NCI-H2196 treated with DMSO at 0.1 percent for 48 hours (cell line): ENCODE measurements at regions not wholly inside any gene's neighbourhood (a gene's known extent, or its start where the extent isn't known, plus 50 kb on each side); places are given as distances from the start of the nearest gene placed in this dataset.
"Not testable (repeated sequence)": the region's sequence is repeated elsewhere in the genome, so short reads cannot be mapped to it uniquely, and the experiment has no call there.

Source experiments
- DNase-seq: peaks from one replicate; lab custom pipeline; 2025; ENCODE audit not compliant: unreplicated experiment; lab: John Stamatoyannopoulos, UW

- DNase-seq = no peak
Observed at GRCh38 chr2:207321514-207321913, 155.8 kb upstream of the KLF7 start.

DNA sequence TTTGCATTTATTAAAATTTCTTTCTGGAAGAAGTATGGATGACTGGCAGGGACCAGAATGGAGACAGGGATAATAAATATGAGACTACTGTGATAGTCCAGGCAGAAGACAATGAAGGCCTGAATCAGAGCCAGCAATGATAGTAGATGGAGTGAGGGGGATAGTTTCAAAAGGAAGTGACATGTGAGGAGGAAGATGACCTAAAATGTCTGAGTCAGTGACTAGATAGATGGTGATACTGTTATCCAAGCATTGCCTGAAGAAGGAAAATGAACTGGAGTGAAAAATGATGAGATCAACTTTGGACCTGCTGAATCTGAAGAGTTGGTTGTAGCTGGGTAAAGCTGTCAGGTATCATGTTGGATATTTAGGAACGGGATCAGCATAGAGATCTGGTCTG is 158.3 kb upstream of the KLF7 start:
- no peak for DNase-seq

DNA sequence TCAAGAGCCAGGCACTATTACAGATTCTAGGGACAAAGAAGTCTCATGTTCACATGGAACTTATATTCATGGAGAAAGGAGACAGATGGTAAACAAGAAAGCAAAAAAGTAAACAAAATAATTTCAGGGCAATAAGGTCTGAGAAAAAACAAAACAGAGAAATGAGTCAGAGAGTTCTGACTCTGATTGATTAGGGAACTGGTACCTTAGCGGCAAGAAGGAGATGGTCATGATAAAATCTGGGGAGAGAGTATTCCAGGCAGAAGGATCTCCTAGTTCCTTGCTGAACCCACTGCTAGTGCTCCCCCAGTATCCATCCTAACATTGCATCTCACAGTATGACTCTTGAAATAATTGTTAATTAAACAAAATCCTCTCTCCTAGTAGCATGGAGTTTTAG is 161.8 kb upstream of the KLF7 start:
- DNase-seq = no peak

- DNase-seq = no peak
Observed at GRCh38 chr2:207328944-207329386, 163.2 kb upstream of the KLF7 start.

- DNase-seq = no peak
Observed at GRCh38 chr2:207330912-207331311, 165.2 kb upstream of the KLF7 start.

DNA sequence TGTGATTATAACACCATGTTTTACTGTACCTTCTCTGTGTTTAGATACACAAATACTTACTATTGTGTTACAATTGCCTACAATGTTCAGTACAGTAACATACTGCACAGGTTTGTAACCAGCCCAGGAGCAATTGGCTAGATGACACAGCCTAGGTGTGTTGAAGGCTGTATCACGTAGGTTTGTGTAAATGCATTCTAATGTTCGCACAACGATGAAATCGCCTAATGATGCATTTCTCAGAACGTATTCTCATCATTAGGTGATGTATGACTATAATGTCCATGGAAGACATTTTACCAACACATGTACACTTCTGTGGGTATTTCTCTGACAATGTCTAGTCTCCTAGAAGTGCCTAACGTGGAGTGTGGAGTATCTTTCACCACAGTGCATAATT is 165.9 kb upstream of the KLF7 start:
- DNase-seq = no peak

DNA sequence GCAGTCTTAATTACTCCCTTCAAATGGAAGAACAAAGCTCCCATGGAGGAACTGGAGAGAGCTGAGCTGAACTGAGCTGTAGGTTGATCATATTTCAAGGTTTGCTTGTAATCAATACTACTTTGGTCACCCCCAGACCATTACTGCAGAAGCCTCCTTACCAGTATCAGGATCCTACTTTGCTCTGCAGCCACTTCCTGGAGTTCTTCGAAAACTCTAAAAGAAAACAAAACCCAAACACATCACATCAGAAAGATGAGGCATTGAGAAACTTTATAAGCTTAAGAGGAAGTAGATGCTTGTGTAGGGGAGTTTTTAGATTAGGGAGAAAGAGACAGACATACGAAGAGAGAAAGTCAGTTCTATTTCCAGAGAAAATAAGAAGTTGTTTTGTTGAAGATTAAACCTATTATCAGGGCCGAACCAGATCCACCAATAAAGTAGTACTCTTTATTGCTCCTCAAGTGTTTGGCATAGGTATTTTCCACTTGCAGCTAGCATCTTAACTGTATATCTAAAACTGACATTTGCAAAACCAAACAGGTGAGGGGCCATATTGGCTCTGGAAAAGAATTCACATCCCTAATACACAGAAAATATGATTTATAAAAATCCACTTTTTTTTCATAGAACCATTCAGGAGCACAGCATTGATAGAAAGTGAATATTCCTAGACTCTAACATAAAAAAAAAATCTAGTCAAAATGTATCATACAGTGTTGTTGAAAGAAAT is 166.9 kb upstream of the KLF7 start:
- no peak for DNase-seq

DNA sequence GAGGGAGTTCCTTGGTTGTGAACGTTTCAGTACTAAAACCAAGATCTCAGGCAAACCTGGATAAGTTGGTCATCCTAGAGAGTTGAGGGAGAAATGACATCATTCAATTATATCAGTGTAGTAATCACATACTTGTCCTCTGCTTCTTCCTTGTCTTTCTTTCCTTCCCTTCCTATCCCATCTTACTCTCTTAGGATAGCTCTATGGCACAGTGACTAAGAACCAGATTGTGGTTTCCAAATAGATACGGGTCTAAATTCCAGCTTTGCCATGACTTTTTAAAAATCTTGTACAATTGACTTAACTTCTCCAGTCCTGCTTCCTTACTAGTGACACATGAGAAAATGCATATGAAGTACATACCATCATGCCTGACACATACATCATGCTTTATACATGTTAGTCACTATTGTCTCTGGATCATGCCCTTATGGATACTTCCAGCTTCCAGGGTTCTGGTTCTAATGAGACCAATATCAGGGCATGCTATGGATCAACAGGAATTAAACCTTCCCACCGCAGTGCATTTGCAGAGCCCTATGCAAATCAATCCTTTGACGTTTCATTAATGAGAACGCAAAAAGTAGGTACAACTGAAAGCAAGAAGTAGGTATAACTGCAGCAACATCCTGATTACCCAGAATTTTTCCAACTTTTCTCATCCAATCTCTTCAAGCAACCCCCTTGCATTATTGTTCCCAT is 168.0 kb upstream of the KLF7 start:
- DNase-seq = no peak

DNA sequence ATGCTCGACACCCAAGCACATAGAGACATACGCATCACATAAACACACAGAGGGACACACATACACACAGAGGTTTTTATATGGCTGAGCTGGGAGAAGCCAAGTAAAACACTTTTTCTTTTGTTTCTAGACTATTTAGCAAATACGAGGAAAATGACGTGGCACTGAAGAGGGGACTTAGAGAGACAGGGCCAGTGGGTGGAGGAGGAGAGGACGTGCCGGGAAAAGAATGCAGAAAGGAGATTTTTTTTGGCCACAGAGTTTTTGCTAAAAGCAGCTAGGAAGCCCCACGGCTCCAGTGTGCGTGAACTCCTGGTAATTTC is 168.5 kb upstream of the KLF7 start:
- DNase-seq = no peak

DNA sequence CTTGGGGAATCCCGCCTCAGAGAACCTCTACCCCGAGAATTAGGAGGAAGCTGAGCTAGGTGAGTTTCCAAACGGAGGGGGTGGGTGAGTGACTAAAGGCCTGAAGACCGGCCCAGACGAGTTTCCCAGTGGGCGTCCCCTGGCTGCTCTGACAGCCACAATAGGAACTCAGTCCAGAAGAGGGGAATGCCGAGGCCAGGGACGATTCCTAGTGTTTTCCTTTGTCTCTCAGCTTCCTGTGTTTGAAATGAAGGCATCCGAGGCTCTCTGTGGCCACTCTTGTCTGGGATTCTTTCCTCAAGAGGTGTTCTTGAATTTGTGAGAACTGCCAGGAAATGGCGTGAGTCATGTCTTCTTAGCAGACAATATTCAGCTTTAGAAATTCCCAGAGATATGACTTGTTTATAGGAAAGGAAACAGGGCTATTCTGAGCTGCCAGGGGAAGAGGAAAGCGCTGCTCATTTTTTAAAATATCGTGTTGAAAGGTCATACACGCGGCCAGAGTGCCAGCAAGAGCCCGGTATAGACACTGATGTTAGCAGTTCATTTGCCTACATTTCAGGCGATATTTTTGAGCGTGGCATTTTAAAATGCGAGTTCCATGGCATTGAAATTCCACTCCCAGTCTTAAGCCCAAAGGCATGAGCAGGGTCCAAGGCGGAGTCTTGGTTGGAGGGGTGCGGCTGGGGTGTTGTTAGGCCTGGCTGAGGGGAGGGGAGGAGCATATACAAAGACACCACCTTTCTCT is 169.1 kb upstream of the KLF7 start:
- DNase-seq = no peak

GRCh38 chr2:207337234-207338219 is 171.8 kb upstream of the KLF7 start:
- no peak for DNase-seq

DNA sequence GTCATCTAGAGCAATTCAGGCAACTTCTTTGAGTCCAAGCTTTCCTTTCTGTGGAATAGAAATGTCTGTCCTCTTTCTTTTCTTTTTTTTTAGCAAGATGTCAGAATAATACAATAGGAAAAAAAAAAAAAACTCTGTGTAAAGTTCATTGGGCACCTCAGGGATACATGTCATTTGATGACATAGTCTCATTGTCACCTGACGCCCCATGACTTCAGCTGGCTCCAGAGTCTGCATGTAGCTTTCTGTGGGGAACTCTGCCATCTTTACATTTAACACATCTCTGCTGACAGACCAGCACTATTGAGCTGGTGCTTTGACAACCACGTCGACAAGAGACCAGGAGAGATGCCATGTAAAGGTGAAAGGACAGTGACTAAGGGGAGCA is 172.5 kb upstream of the KLF7 start:
- DNase-seq = no peak

- DNase-seq = no peak
Observed at GRCh38 chr2:207338610-207339009, 172.9 kb upstream of the KLF7 start.

DNA sequence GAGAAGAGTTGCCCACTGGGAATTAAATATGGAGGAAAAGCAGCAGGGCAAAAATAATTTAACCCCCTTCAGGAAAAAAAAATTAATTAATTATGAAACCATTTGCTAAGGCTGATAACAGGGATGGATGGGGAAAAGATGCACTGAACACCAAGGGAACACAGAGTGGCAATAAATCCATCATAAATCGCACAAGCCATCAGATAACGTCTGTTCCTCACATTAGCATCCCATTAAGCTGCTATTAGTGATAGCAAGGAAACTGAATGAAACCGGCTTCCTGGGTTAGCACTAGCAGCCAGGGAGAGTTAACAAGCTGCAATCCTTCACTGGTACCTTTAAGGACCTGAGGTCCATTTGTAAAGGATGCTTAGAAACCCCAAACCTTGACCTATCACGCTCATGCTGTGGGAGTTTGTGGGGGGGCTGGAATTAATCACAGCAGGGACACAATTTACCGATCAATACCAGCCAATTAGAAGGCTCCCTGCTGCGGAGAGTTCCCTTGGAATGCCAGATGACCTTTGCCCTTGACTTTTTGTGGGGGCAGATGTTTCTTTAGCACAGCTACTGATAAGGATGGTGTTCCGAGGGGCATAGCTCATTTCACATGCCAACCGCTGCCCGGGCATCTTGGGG is 175.5 kb upstream of the KLF7 start:
- no peak for DNase-seq

GRCh38 chr2:207341804-207342203 is 176.1 kb upstream of the KLF7 start:
- no peak for DNase-seq

DNA sequence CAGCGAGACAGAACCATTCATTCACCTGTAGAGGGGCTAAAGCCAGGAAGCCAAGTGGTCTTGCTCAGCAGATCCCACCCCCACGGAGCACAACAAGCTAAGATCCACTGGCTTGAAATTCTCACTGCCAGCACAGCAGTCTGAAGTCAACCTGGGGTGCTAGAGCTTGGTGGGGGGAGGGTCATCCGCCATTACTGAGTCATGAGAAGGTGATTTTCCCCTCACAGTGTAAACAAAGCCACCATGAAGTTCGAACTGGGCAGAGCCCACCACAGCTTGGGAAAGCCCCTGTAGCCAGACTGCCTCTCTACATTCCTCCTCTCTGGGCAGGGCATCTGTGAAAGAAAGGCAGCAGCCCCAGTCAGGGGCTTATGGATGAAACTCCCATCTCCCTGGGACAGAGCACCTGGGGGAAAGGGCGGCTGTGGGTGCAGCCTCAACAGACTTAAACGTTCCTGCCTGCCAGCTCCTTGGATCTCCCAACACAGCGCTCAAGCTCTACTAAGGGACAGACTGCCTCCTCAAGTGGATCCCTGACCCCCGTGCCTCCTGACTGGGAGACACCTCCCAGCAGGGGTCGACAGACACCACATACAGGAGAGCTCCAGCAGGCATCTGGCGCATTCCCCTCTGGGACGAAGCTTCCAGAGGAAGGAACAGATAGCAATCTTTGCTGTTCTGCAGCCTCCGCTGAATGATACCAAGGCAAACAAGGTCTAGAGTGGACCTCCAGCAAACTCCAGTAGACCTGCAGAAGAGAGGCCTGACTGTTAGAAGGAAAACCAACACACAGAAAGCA is 179.0 kb upstream of the KLF7 start:
- DNase-seq = not testable (repeated sequence)

DNA sequence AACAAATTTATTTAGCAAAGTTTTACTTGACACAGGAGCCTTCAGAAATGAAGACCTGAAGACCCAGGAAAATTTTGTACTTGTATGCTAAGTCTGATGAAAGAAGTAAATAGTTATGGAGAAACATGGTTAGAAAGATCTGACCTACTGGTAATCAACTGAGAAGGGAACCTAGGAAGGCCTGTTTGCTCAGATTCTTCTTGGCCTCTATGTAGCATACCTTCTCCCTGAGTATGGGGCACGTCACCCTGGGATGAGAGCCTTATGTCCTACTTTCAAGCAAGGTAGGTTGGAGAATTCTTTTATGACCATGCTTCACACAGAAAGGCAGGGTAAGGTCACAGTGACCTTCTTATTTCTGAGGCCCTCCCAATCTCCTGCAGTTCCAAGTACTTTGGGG is 178.6 kb upstream of the CREB1 start:
- no peak for DNase-seq

DNA sequence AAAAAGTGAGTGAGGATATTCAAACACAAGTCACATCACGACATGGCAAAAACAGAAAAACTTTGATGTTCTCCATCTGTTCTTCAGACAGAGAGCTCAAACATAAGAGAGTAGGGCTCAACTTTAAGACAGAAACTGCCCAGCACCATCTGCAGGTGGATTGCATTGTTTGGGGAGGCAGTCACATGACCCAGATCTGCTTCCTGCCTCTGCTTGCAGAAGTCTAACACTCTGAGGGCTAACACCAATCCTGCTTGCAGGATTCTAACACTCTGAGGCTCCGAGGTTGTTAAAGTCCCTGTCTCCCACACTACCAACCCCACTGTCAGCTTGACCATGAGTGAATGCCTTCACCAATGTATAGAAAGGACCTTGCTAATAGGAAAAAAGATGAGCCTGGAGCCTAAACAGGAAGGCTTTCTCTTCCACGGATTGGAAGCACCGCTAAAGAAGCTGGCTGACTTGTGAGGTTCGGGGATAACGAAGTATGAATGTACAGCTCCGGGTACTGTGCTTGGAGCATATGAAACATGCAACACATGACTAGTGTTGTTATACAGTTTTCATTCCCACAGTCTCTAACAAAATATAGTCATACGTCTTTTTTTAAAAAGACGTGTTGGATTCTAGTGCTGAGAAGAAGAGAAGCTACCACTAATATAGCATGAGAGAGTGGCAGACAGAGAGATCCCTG is 176.6 kb upstream of the CREB1 start:
- no peak for DNase-seq

GRCh38 chr2:207353836-207354235 is 175.9 kb upstream of the CREB1 start:
- DNase-seq = no peak
